Liver (tissue), 8 donors: ENCODE measurements at regions not wholly inside any gene's neighbourhood (a gene's known extent, or its start where the extent isn't known, plus 50 kb on each side); places are given as distances from the start of the nearest gene placed in this dataset.

Experiments used
- DNase-seq: peaks from one replicate; pipeline ENCODE4 v3.0.0-alpha.2; 2017; ENCODE audit warnings: low spot score
- H3K27ac ChIP-seq, 2 donors: one replicate each; pipeline ENCODE4 v1.7.0; 2013; ENCODE audit warnings: inconsistent platforms in 2 of 2, low read length in 2 of 2, control low read depth in 1 of 2, low read depth in 1 of 2, mild to moderate bottlenecking in 1 of 2
- H3K27me3 ChIP-seq, 4 donors: one replicate each; pipeline versions ENCODE4 v1.6.1 to v1.7.0; 2013; ENCODE audit warnings: low read length in 3 of 4, inconsistent platforms in 1 of 4, mild to moderate bottlenecking in 1 of 4, moderate library complexity in 1 of 4; ENCODE audit not compliant: control insufficient read depth in 4 of 4, insufficient read depth in 4 of 4
- H3K36me3 ChIP-seq, 4 donors: one replicate each; pipeline versions ENCODE4 v1.6.1 to v1.7.0; 2013; ENCODE audit warnings: low read length in 3 of 4, mild to moderate bottlenecking in 3 of 4, low read depth in 1 of 4, moderate library complexity in 1 of 4; ENCODE audit not compliant: control insufficient read depth in 4 of 4, insufficient read depth in 3 of 4
- H3K4me1 ChIP-seq, 4 donors: one replicate each; pipeline versions ENCODE4 v1.6.1 to v1.7.0; 2013; ENCODE audit warnings: low read length in 3 of 4, mild to moderate bottlenecking in 3 of 4, moderate library complexity in 1 of 4; ENCODE audit not compliant: control insufficient read depth in 4 of 4, insufficient read depth in 4 of 4
- H3K4me3 ChIP-seq, 3 donors: one replicate each; pipeline versions ENCODE4 v1.6.1 to v1.7.0; 2013; ENCODE audit warnings: low read length in 3 of 3, control low read depth in 1 of 3, low read depth in 1 of 3, mild to moderate bottlenecking in 1 of 3
- H3K9ac ChIP-seq, 2 donors: one replicate each; pipeline ENCODE4 v1.7.0; 2013; ENCODE audit warnings: low read length in 2 of 2, mild to moderate bottlenecking in 2 of 2, moderate library complexity in 2 of 2, control low read depth in 1 of 2, low read depth in 1 of 2
- H3K9me3 ChIP-seq, 4 donors: one replicate each; pipeline versions ENCODE4 v1.6.1 to v1.7.0; 2013; ENCODE audit warnings: low read length in 3 of 4; ENCODE audit not compliant: control insufficient read depth in 4 of 4
- ATF3 ChIP-seq: IDR thresholded peaks from 2 replicates; pipeline ENCODE4 v1.6.1; 2016; ENCODE audit warnings: antibody characterized with exemption
- CTCF ChIP-seq: fragments of 150-350 bp; IDR thresholded peaks from 2 replicates; pipeline ENCODE4 v1.5.1; 2017; ENCODE audit warnings: improper control_type of control experiment, low read depth, low read length; ENCODE audit not compliant: missing input control
- EGR1 ChIP-seq, 2 donors: IDR thresholded peaks; 2 replicates each; pipeline ENCODE4 v1.6.1; 2016 to 2018; ENCODE audit warnings: antibody characterized with exemption in 2 of 2, low read depth in 2 of 2
- FOXA1 ChIP-seq: IDR thresholded peaks from 2 replicates; pipeline ENCODE4 v1.6.1; 2016; ENCODE audit warnings: antibody characterized with exemption
- FOXA2 ChIP-seq: IDR thresholded peaks from 2 replicates; pipeline ENCODE4 v1.6.1; 2016; ENCODE audit warnings: antibody characterized with exemption
- GABPA ChIP-seq, 2 donors: IDR thresholded peaks in 1 of 2; conservative IDR thresholded peaks in 1 of 2; 2 replicates each; pipeline ENCODE4 v1.6.1; 2016; ENCODE audit warnings: antibody characterized with exemption in 2 of 2, mild to moderate bottlenecking in 1 of 2, moderate library complexity in 1 of 2
- HNF4A ChIP-seq, 2 donors: conservative IDR thresholded peaks; 2 replicates each; pipeline ENCODE4 v1.6.1; 2016; ENCODE audit warnings: antibody characterized with exemption in 2 of 2, mild to moderate bottlenecking in 2 of 2
- HNF4G ChIP-seq: IDR thresholded peaks from 2 replicates; pipeline ENCODE4 v1.6.1; 2016; ENCODE audit warnings: antibody characterized with exemption
- JUND ChIP-seq, 2 donors: IDR thresholded peaks; 2 replicates each; pipeline ENCODE4 v1.6.1; 2016; ENCODE audit warnings: antibody characterized with exemption in 2 of 2
- NR2F2 ChIP-seq: IDR thresholded peaks from 2 replicates; pipeline ENCODE4 v1.6.1; 2016; ENCODE audit warnings: antibody characterized with exemption
- RAD21 ChIP-seq, 2 donors: IDR thresholded peaks; 2 replicates each; pipeline ENCODE4 v1.6.1; 2016; ENCODE audit warnings: antibody characterized with exemption in 2 of 2, mild to moderate bottlenecking in 2 of 2
- REST ChIP-seq: IDR thresholded peaks from 2 replicates; pipeline ENCODE4 v1.6.1; 2016; ENCODE audit warnings: antibody characterized with exemption, mild to moderate bottlenecking
- RXRA ChIP-seq, 2 donors: IDR thresholded peaks; 2 replicates each; pipeline ENCODE4 v1.6.1; 2017 to 2018; ENCODE audit warnings: antibody characterized with exemption in 2 of 2, mild to moderate bottlenecking in 1 of 2
- SP1 ChIP-seq: IDR thresholded peaks from 2 replicates; pipeline ENCODE4 v1.6.1; 2018; ENCODE audit warnings: antibody characterized with exemption, mild to moderate bottlenecking
- TAF1 ChIP-seq: conservative IDR thresholded peaks from 2 replicates; pipeline ENCODE4 v1.6.1; 2016; ENCODE audit warnings: antibody characterized with exemption, mild to moderate bottlenecking
- YY1 ChIP-seq: IDR thresholded peaks from 2 replicates; pipeline ENCODE4 v1.6.1; 2016; ENCODE audit warnings: antibody characterized with exemption, mild to moderate bottlenecking
- ZBTB33 ChIP-seq: IDR thresholded peaks from 2 replicates; pipeline ENCODE4 v1.6.1; 2016; ENCODE audit warnings: antibody characterized with exemption
- WGBS: extraction: QIAGEN DNeasy Blood & Tissue Kit; methylation state at CpG from one replicate; pipeline ENCODE4 v1.1.7; 2013; 5-methylcytosine and 5-hydroxymethylcytosine counted together
- TF ChIP-seq, protein P1 (sequence below): IDR thresholded peaks from 2 replicates; pipeline ENCODE4 v1.6.1; 2016; ENCODE audit warnings: antibody characterized with exemption
- donor health status: healthy.
- donor health status: healthy.
- donor health status: healthy.
- donor health status: healthy.
- donor health status: healthy.

DNA sequence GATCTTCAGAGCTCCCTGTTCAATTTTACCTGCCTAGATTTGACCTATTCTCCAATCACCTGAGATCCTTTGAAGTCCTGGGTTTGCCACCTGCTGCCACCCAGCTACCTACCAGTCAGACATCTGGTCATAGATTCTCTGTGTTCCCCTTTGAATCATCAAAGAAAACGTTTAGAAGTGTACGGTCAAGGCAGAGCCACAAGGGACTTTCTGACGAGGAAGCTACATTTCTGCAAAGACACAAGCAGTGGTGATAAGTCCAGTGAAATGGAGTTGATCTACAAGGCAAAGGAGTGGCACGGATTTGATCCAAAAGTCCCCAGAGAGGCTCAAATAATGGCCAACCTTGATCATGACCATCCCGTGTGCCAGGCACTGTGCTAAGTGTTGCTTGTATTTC is 549.9 kb downstream of the MIAT start:
- WGBS: 66% methylated on average over 5 of the region's 5 CpGs
- Histone ChIP-seq H3K36me3 (no peaks in the 10 kb centered on the region), H3K9ac (no peak overlapping the region), H3K9me3 (no peaks in the 10 kb centered on the region), H3K4me1 (no peaks in the 10 kb centered on the region), H3K4me3 (no peak overlapping the region), H3K27me3 (peaks cover 0 to 3% (median 1%) of the 10 kb centered on the region in 4 donors), H3K27ac (no peak overlapping the region)
- TF ChIP-seq RXRA (IDR thresholded peaks at IDR 0.05) (no peak), REST (no peak), NR2F2 (no peak), FOXA1 (no peak), ZBTB33 (no peak), CTCF (no peak), HNF4G (no peak), RAD21 (IDR thresholded peaks at IDR 0.05) (no peak), EGR1 (IDR thresholded peaks at IDR 0.05; ENCODE audit: low read depth in 2 of 2) (no peak), HNF4A (conservative IDR thresholded peaks at IDR 0.05) (no peak), FOXA2 (no peak), SP1 (no peak), GABPA (IDR thresholded peaks at IDR 0.05 in 1 of 2, conservative IDR thresholded peaks at IDR 0.05 in 1 of 2) (no peak), ATF3 (no peak), TAF1 (no peak), JUND (IDR thresholded peaks at IDR 0.05) (no peak), YY1 (no peak)
- TF ChIP-seq, protein P1, sequence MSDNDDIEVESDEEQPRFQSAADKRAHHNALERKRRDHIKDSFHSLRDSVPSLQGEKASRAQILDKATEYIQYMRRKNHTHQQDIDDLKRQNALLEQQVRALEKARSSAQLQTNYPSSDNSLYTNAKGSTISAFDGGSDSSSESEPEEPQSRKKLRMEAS: no peak
- DNase-seq: no peak

GRCh38 chr22:27207907-27208306 is 550.5 kb downstream of the MIAT start:
- Histone ChIP-seq H3K4me3 (no peak overlapping the region), H3K4me1 (no peaks in the 10 kb centered on the region), H3K27ac (no peak overlapping the region), H3K9ac (no peak overlapping the region), H3K9me3 (no peaks in the 10 kb centered on the region), H3K36me3 (no peaks in the 10 kb centered on the region), H3K27me3 (peaks cover 0 to 3% (median 2%) of the 10 kb centered on the region in 4 donors)
- no peak for TF ChIP-seq NR2F2
- no peak for TF ChIP-seq HNF4G
- no peak for TF ChIP-seq RAD21 (IDR thresholded peaks at IDR 0.05)
- no peak for TF ChIP-seq JUND (IDR thresholded peaks at IDR 0.05)
- no peak for TF ChIP-seq GABPA (IDR thresholded peaks at IDR 0.05 in 1 of 2, conservative IDR thresholded peaks at IDR 0.05 in 1 of 2)
- 58% methylated on average over 4 of the region's 4 CpGs for WGBS
- DNase-seq: no peak
